GM18909 (cell line): ENCODE measurements at regions not wholly inside any gene's neighbourhood (a gene's known extent, or its start where the extent isn't known, plus 50 kb on each side); places are given as distances from the start of the nearest gene placed in this dataset.
A peak's percentile ranks its signal among the peaks of the same experiment; 100 is the strongest.

Experiments used
- ATAC-seq: cut with Tn5 transposase; IDR thresholded peaks from one replicate; pipeline ENCODE4 v1.9.1; 2021; ENCODE audit warnings: mild to moderate bottlenecking; ENCODE audit not compliant: unreplicated experiment, poor library complexity

DNA sequence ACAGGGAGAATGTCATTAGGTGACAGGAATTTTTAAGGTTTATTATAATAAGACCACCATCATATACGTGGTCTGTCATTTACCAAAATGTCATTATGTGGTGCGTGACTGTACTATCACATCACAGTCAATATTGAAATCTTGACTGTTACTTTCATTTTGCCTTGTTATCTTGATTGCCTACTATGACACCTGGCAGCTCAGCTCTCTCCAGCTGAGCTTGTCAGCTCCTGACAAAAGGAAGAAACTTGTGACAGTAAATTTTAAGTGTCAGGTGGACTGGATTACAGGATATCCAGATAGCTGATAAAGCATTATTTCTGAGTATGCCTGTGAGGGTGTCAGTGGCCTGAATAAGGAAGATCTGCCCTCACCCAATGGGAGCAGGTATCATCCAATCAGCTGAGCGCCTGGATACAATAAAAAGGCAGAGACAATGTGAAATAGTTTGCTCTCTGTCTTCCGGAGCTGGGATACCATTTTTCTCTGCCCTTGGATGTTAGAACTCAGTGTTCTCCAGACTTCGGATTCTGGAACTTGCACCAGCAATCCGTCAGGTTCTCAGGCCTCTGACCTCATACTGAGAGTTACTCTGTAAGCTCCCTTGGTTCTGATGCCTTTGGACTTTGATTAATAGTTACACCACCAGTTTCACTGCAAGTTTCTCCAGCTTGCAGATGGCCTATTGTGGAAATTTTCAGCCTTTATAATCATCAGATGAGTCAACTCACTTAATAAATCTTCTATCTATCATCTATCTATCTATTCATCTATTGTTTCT, 1454.7 kb upstream of the IGFBP7 start:
- ATAC-seq, result no peak

DNA sequence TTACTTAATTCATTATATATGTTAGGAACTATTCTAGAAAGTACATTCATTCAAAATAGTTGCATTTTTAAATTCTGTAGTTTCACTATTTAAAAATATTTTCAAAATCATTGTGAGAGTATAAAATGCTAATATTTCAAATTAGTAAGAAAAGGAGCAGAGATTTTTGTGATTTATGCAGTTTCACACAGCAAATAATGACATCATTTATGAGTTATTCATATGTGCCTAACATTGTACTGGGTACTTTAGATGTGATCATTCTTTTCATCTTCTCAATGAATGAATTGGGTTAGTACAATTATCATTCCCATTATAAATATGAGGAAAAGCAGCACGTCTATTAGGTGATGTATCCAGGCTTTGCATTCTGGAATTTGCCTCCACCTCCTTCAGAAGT, 1451.0 kb upstream of the IGFBP7 start:
- no peak for ATAC-seq

DNA sequence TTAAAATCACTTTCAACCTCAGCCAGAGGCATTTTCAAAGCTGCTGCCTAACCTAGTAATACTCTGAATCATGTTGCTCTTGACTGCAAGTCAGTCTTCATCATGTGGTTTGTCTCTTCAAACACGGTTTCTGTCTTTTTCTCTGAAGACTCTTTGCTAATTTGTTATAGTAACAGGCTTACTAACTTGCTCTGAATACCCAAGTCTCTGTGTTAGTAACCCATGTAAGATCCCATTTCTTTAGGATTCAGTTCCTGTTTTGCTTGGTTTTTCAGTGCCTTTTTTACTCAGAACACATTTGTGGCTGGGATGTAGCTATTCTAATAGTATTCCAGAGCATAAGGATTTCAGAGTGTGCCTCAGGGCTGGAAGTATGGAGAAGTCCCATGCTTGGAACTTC, 1450.6 kb upstream of the IGFBP7 start:
- no peak for ATAC-seq

DNA sequence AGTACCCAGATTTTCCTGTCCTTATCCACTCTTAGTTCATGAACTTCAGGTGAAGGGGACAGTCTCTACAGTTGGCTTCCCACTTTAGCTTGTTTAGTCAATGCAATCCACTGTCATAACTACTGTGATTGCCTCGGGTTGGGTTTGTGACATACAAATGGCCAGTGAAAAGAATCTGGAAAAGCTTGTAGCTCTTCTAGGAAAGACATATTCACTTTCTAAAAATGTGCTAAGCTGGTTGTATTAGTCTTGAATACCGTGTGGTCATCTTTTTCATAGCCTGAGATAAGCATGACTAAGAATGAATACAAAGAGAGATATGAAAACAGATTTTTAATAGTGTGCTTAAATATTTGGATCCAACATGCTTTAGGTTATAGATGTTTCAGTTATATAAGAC, 1443.5 kb upstream of the IGFBP7 start:
- no peak for ATAC-seq

DNA sequence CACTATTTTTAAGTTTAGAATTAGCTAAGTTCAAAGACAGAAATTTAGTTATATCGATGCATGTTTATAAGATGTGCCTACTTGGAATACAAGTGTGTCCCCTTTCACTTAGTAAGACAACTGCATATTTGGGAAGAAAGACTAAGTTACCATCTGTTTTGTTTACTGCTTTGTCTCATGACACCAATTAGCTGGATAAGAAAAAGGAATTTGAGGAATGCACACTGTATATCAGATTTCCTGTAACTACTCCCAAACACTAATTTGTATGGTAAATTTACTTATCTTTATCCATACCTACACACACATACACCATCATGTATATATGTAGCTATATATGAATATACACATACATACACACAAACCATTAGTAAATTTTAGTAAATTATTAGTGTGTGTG, 1442.8 kb upstream of the IGFBP7 start:
- no peak for ATAC-seq

DNA sequence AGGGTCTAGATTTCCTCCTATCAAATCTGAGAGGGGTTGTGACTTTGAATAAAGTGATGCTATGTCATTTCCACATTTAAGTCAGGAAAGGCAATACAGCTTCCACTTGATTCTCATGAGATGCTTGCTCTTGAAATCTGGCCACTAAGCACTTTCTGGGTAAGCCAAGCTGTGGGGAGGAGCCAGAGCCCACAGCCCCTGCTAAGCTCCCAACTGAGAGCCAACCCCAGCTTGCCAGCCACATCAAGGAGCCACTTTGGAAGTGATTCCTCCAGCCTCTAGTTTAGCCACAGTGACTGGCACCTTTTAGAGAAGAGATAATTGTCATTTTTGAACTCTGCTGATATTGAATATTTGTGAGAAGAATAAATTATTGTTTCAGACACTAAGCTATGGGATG, 1441.5 kb upstream of the IGFBP7 start:
- no peak for ATAC-seq

DNA sequence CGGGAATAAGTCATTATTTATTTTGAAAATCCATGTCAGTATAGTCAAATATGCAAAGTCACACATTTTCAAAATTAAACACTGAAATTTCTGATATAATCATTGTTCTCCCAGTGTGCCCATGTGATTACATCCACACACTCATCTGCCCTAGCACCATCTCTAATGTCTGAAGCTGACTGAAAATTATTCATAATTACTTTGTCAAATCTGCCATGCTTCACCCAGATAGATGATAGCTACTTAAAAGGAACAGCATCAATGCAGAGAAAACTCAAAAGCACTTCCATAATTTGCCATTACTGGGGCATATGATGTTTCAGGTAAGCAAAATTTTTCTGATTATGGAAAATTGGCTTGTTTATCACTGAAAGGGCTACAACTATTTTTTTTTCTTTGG, 1433.3 kb upstream of the IGFBP7 start:
- no peak for ATAC-seq

DNA sequence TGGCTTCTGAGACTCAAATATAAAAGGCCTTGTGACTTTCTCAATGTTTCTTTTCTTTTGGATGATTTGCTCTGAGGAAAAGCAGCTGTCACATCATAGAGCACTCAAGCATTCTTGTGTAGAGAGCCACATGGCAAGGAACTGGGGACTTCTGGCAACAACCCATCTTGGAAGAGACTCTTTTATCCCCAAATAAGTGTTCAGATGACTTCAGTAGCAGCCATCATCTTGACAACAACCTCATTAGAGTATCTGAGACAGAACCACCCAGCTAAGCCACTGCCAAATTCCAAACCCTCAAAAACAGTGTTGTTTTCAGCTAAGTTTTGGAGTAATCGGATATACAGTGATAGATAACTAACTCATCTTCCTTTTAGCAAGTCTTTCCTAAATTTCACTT, 1431.7 kb upstream of the IGFBP7 start:
- no peak for ATAC-seq

DNA sequence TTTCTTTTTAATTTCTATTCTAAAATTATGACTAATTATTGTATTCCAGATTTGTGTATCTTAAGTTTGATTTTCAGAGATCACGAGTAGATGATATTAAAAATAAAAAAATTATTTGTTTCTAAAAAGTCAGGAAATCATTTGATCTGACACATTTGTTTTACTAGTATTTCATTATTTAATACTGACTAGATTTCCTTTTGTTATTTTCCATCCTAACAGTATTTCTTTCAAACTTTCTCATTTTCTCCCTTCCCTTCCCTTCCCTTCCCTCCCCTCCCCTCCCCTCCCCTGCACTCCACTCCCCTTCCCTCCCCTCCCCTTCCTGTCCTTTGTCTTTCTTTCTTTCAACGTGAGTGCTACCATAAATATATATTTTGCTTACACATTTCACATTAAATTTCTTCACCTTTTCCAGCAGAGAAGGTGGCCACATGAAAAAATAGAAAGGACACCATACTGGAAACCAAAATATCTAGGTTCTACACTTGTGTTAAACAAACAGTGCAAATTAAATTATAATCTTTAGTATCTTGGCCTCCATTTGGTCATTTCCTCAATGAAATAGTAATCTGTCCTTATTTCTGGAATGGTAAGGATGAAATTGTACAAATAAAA, 1412.7 kb upstream of the IGFBP7 start:
- no peak for ATAC-seq

DNA sequence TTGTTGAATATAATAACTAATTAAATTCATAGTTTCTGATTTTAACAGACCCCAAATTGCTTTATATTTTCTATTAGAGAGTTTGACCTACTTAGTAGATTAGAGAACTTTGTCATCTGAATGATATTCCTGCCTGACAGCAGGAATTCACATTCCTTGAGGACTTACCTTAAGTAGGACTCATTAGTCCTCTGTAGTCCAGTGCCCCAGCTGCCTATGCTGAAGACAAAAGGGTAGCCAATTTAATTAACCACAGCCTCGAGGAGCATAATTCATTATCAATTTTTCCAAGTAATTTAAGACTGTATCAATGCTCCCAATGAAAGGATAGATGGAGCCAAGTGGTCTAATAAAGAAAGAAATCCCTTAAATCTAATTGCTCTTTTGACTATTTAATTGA, 1405.0 kb upstream of the IGFBP7 start:
- no peak for ATAC-seq

DNA sequence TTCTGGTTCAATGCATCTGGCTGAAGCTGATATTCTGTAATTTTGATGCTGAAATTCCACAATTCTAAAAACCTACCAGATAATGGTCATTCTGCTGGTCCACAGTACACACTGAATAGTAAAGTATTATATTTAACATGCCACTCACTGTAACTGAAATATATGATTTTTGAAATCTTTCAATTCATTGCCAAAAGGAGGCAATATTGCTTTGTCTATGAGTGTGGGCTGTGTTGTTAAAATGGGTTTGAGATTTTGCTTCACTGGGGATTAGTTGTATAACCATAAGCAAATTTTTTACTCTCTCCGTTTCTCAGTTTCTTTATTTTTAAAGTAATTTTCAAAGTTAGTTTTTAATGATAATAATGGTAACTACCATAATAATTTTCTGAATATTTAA, 1404.1 kb upstream of the IGFBP7 start:
- no peak for ATAC-seq

DNA sequence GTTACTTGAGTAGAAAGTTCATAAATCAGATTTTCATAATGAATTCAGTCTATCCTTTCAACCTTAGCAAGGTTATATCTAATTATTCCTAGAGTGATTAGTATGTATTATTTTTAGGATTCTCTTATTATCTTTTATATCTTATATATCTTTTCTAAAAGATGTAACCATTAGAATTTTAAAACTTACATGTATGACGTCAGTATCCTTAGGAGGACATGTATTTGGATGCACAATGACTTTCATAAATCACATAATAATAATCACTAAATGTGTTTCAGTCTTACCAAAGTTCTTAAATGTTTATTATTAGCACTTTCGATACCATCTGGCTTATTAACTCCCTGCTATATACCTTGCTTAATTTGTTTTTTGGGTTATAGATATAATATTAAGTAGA, 1400.5 kb upstream of the IGFBP7 start:
- ATAC-seq, result no peak

DNA sequence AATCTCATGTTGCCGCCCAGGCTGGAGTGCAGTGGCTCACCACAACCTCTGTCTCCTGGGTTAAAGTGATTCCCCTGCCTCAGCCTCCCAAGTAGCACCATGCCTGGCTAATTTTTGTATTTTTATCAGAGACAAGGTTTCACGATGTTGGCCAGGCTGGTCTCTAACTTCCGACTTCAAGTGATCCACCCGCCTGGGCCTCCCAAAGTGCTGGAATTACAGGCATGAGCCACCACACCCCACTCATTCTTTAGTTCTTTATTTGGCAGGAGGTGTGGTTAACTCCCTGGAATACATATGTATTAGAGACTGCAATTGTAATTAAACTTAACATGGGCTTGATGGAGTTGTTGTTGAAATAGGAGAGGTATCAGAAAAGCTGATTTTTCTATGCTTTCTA, 1396.9 kb upstream of the IGFBP7 start:
- no peak for ATAC-seq

DNA sequence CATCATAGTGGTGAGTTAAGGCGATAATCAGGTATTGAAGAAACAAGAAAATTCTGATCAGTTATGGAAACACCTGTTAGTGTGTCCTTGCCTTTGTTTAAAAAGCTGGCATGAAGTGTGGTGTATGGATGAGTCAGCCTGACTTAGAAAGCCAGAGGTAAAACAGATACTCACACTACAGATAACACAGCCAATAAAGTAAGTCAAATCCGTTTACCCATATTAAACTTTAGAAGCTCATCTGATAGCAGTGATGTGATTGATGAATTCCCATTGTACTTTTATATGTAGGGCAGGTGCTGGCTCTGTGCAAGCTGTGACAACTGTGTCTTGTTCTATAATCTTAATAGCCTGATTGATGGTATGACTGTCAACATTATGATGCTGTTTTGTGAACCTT, 1392.7 kb upstream of the IGFBP7 start:
- no peak for ATAC-seq

DNA sequence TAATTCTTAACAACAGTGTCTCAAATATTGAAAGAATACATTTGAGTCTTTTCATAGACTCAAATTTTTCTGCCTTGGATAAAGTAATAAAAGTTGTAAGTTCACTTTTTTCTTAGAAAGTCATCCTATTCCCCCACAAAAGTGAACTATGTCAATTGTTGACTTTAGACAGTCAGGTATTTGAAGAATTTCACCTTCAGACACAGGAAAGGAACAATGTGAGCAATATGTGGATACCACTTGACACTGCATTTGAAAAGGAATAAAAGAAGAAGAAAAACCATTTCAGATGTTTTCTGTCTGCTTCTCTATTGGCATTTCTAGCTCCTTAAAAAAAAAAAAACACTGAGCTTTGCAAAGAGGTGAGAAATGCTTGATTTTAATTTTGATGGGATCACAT, 1389.0 kb upstream of the IGFBP7 start:
- no peak for ATAC-seq

DNA sequence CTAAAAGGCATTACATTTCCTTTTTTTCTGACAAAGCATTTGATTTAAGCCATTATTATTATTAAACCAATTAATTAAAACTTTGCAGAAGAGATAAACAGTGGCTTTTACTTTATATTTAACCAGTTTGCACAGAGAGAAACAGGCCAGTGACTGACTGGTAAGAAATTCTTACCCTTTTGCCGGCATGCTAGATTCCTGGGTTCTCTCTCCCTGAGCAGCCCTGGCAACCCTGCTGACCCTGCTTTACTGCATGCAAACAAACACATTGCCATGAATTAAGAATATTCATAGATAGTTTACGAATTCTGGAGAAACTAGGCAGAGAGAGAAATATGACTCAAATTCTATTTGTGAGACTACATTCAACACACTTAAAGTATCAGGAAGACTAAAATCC, 1381.4 kb upstream of the IGFBP7 start:
- no peak for ATAC-seq

DNA sequence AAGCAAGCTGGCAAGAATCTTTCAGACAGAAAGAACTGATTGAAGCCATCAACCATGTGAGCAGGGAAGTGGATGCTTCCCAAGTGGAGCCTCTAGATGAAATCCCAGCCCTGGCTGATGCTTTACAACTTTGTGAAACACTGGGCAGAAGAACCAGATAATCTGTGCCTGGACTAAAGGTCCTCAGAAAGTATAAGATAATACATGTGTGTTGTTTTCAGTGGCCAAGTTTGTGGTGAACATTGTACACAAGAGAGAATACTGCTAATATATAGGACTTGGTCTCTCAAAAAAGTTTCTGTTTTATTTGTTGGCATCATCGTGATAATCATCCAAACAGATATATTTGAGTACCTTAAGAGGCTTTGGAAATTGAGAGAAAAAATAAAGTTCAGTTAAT, 1367.8 kb upstream of the IGFBP7 start:
- ATAC-seq, result no peak

DNA sequence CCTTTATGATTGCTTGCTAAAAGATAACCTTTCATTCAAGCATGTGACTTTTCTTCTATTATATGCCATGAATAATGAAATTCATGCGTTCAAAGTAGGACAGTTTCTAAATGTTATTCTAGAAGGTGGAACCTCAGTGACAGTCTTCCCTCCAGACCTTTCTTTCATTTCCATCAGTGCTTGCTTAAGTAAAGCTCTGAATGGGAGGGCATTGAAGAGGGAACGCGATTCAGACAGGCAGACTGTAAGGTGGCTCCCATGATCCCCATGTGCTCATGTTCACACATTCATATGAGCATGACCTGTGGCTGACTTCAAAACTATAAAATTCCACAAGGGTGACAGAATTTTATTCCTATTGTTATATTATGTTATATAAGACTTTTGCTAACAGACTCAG, 1367.3 kb upstream of the IGFBP7 start:
- ATAC-seq, result no peak

DNA sequence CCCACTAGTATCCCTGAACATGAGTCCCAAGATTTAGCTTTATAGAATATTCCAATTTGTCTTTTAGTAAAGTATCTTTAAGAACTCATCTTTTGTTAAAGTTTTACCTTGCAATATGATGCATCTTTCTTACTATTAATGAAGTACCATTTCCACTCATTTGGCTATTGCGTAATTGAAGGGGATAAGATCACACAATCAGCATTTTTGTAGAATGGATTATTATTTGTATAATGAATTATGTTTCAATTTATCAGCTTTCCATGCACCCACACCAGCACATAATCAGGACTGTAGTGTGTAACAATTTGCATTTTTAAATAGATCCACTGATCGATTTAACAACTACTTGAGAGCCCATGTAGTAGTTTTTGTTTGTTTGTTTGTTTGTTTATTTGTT, 1364.9 kb upstream of the IGFBP7 start:
- no peak for ATAC-seq

DNA sequence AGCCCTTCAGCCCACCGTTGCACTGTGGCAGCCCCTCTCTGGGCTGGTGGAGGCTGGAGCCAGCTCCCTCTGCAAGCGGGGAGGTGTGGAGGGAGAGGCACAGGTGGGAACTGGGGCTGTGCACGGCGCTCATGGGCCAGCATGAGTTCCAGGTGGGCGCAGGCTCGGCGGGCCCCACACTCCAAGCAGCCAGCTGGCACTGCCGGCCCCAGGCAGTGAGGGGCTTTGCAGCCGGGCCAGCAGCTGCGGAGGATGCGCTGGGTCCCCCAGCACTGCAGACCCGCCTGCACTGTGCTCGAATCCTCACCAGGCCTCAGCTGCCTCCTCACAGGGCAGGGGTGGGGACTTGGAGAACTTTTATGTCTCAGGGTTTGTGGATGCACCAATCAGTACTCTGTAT, 1354.8 kb upstream of the IGFBP7 start:
- ATAC-seq, result no peak

DNA sequence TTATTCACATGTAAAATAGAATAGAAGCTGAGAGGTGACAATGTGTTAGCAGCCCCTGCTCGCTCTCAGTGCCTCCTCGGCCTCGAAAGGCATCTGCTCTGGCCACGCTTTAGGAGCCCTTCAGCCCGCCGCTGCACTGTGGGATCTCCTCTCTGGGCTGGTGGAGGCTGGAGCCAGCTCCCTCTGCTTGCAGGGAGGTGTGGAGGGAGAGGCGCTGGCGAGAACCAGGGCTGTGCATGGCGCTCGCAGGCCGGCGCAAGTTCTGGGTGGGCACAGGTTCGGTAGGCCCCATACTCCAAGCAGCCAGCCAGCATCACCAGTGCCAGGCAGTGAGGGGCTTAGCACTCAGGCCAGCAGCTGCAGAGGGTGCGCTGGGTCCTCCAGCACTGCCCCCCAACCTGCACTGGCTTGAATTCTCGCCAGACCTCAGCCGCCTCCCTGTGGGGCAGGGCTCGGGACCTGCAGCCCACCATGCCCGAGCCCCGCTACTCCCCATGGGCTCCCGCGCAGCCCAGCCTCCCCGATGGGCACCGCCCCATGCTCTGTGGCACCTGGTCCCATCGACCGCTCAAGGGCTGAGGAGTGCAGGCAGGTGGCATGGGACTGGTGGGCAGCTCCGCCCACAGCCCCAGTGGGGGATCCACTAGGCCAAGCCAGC, 1346.7 kb upstream of the IGFBP7 start:
- ATAC-seq, result no peak

DNA sequence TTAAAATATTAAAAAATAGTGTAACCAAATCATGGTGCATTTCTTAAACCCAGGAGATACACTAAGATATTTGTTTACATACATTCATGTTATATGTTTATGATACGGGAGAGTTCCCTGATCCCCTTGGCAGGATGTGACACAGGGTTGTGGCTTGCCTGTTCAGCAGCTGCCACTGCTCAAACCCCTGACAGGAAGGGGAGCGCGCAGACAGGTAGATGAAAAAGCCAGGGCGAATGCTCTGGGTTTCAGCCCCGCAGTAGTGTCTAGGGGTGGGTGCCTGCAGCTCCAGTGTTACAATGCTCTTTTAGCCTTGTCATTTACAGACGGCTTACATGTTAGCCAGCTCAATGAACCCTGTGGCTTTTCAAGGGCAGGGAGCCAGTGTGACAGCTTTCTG, 1343.8 kb upstream of the IGFBP7 start:
- ATAC-seq, result peak; percentile 88
